Neural progenitor cell (in vitro differentiated cells): ENCODE measurements at regions not wholly inside any gene's neighbourhood (a gene's known extent, or its start where the extent isn't known, plus 50 kb on each side); places are given as distances from the start of the nearest gene placed in this dataset.

Source experiments
- CTCF ChIP-seq: fragments of 200-600 bp; sonication (generic); IDR thresholded peaks from 2 replicates; pipeline ENCODE4 v1.5.1; 2017; ENCODE audit warnings: antibody characterized with exemption, mild to moderate bottlenecking
- EZH2 ChIP-seq: fragments of 200-600 bp; sonication (generic); IDR thresholded peaks from 2 replicates; pipeline ENCODE4 v1.6.1; 2017; ENCODE audit warnings: antibody characterized with exemption, mild to moderate bottlenecking, moderate library complexity
- EZH2phosphoT487 ChIP-seq: fragments of 200-600 bp; sonication (generic); IDR thresholded peaks from 2 replicates; pipeline ENCODE4 v1.6.1; 2017; ENCODE audit warnings: antibody characterized with exemption

GRCh38 chr6:1474205-1474604 lies 84.8 kb downstream of the FOXF2 start:
- TF ChIP-seq CTCF (no peak), EZH2 (no peak), EZH2phosphoT487 (no peak)
